Epidermal melanocyte (primary cell): ENCODE measurements at regions not wholly inside any gene's neighbourhood (a gene's known extent, or its start where the extent isn't known, plus 50 kb on each side); places are given as distances from the start of the nearest gene placed in this dataset.

Experiments used
- DNase-seq: peaks from one replicate; pipeline ENCODE4 v3.0.0; 2011; ENCODE audit warnings: low spot score; ENCODE audit not compliant: insufficient read length

DNA sequence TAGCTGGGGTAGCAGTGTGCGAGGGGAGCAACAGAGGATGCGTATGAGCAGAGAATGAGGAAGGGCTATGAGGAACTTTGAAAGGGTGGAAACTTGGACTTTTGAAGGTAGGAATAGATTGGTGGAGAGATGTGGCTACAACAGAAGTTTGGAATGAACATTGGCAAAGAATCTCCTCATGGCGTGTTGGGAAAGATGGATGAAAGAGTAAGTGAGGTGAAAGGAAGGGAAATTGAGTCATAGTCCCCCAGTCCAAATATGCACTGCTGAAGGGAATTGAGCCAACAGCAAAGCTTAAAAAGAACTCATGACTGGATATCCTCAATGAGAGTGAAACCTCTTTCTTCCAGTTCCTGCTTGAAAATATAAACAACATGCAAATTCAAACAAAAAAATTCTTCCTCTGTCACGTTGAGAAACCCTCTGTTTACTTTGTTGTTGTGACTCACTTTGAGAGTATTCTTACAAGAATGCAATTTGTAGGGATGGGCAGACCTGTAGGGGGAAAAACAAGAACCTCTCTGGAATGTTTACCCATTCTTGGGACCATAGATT lies 313.2 kb upstream of the KCNJ16 start:
- peak; percentile 44 for DNase-seq

DNA sequence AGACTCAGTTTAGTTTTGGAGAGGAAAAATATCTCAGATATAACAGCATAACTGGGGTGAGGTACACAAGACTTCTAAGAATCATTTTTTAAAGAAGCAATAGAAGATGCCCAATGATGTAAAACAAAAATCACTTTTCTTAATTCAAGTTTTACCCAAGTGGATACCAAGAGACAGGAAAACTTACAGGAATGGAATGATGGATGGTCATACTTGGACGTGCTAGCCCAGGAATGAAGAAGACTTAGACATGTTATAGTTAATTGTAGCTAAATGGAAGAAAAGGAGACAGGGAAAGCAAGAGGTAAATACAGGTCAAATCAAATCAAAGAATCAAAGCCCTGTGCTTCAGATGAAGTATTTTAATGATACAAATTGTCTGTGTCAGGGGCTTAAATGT lies 312.7 kb upstream of the KCNJ16 start:
- DNase-seq: no peak

DNA sequence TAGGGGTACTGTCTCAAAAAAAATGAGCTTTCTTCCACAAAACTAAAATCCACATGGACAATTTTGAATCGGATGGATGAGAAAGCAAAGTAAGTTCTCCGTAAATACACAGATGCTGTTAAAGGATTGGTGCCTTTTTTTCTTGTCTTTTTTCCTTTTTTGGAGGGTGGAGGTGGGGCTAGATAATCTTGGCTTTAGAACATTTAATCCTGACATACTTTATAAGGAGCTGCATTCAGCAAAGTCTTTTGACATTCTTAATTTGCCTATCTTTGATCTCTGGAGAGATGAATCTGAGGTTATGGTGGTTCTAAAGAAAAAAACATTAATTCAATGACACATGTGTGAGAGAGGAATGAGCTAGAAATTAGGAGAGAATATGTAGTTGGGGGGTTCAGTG lies 312.3 kb upstream of the KCNJ16 start:
- no peak for DNase-seq

DNA sequence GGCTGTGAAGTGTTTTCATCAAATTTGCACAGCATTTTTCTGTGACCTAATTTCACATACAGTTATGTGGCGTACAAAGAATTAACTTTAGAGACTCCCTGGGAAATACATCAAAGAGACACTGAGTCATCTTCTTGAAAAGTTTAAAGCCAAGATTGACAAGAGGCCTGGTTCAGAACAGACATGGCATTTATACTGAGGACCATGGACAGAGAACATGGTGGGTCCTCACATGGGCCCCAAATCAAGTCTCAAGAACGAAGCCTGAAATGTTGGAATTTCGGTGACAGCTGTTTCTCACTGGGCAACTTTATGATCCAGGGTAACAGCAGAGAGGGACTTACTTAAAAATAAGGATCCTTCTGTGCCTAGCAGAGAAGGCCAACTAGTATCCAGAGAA lies 311.5 kb upstream of the KCNJ16 start:
- DNase-seq: no peak

DNA sequence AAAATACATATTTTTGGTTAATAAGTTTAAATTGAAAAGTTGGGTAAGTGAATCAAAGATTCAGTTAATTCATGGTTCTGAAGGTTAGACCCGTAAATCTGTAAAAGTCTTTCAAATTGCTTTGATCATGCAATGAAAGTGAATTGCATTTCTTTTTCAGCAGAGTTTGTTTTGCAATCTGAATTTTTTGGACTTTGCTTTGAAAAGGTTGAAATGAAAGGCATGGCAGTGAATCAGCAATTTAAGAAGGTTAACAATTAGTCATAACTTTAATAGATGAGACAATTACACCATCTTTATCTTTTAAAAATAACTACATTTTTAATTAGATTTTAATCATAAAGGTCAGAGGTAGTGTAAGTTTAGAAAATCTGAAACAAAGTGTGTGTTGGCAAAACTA lies 310.9 kb upstream of the KCNJ16 start:
- DNase-seq: no peak

DNA sequence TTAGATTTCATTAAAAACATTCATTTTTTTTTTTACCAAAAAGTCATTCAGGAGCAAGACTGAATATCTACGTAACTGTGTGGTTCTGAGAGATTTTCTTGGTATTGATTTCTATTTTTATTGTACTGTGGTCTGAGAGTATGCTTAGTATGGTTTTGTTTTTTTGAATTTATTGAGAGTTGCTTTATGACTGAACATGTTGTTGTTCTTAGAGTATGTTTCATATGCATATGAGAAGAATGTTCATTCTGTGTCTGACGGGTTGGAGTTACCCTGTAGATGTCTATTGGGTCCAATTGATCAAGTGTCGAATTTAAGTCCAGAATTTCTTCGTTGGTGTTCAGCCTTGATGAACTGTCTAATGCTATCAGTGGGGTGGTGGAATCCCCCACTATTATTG lies 306.0 kb upstream of the KCNJ16 start:
- DNase-seq: no peak

DNA sequence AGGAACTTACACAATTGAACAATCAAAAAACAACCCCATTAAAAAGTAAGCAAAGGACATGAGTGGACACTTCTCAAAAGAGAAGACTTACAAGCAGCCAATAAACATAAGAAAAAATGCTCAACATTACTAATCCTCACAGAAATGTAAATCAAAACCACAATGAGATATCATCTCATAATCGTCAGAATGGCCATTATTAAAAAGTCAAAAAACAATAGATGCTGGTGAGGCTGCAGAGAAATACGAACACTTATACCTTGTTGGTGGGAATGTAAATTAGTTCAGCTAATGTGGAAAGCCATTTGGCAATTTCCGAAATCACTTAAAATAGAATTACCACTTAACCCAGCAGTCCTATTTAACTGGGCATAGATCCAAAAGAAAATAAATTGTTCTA lies 301.9 kb upstream of the KCNJ16 start:
- DNase-seq: no peak

DNA sequence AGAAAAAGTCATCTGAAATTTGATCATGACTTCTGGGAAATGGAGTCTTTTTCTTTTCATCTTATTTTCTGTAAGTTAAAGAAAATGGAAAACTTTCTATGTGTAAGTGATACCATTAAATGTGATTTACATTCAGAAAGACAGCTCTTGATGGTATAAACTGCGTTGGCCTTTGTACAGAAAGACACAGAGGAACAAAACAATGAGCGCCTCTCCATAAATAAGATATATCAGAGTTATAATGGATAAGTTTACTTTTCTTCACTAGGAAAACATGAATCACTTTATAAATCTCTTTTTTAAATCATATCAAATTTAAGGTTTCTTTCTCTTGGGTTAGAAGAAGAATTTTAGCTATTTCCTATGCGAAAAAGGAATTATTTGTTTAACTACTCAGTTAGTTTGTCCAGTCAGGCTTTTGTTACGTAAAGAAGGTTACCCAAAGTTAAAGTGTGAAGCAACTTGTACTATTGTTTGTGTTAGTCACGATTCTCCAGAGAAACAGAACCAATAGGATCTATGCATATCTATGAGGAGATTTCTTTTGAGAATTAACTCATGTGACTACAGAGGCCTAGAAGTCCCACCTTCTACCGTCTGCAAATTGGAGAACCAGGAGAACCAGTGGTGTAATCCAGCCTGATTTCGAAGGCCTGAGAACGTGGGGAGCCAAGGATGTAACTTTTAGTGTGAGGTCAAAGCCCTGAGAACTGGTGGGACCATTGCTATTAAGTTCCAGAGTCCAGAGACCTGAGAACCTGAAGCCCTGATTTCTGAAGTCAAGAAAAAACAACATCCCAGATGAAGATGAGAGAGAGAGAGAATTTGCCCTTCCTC lies 295.4 kb upstream of the KCNJ16 start:
- no peak for DNase-seq

DNA sequence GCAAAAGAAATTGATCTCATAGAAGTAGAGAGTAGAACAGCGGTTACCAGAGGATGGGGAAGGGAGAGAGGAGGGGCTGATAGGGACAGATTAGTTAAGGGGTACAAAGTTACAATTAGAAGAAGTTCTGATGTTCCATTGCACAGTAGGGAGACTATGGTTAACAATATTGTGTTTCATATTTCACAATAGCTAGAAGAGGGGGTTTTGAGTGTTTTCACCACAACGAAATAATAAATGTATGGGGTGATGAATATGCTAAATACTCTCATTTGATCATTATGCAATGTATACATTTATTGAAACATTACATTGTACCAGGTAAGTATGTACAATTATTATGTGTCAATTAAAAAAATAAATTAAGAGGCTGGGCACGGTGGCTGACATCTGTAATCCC lies 291.2 kb upstream of the KCNJ16 start:
- no peak for DNase-seq

DNA sequence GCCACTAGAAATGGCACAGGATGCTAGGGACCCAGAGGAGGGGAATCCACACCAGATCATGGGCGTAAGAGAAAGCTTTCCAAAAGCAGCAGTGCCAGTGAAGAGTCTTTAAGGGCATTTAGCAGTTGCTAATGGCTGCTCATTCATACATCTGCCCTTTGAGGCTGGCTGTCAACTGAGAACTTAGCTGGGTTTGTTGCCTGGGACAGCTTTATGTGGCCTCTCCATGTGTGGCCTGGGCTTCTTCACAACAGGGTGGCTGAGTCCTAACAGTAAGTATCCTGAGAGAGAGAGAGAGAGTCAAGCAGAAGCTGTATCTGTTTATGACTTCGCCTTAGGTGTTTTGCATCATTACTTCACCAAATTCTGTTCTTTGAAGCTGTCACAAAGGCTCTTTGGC lies 286.1 kb upstream of the KCNJ16 start:
- DNase-seq: no peak

DNA sequence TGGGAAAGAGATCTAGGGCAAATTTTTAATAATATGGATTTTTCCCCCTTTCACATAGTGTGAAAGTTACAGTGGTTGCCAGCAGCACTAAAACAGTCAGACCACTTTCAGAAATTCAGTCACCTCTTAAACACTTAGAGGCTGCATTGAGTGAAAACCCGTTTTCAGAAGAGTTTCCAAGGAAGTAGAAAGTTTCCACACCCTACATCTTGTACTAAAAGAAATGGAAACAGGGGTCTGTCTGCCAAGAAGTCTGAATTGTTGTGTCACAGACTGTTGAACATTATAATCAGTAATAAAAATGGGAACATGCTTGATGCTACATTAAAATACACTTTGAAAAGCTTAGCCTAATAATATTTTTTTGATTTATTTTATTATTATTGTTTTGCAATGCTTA lies 278.9 kb upstream of the KCNJ16 start:
- DNase-seq: no peak

DNA sequence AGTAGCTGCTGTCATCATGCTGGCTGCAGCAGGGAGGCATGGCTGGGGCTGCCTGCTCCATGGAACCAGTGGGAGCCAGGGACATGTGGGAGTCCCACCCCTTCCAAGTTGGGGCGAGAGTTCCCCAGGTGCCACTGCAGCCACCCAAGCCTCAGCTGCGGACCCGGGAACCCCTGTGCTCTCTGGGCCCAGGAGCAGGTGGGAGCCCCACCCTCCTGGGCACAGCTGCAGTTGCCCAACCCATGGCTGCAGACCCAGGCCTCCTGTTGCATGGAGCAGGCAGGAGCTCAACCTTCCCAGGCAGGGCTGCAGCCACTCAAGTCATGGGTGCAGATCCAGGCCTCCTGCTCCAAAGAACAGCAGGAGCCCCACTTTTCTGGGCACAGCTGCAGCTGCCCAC lies 274.2 kb upstream of the KCNJ16 start:
- DNase-seq: no peak

DNA sequence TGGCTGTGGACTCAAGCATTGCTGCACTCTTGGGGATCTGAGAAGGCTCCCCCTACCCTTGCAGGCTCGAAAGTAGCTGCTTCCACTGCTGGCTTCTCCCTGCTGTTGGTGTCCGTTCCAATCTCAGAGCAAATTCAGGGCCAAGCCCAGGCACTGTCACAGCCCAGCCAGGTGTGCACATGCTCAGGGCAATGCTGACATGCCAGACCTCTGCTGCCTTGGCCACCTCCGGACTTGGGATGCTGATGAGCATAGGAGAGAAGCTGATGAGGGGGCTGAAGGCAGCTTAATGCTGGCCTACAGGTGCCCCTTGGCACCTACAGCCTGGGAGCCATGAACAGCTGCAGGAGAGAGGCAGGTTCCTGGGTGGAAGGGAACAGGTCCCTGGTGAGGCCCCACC lies 273.7 kb upstream of the KCNJ16 start:
- DNase-seq: no peak

DNA sequence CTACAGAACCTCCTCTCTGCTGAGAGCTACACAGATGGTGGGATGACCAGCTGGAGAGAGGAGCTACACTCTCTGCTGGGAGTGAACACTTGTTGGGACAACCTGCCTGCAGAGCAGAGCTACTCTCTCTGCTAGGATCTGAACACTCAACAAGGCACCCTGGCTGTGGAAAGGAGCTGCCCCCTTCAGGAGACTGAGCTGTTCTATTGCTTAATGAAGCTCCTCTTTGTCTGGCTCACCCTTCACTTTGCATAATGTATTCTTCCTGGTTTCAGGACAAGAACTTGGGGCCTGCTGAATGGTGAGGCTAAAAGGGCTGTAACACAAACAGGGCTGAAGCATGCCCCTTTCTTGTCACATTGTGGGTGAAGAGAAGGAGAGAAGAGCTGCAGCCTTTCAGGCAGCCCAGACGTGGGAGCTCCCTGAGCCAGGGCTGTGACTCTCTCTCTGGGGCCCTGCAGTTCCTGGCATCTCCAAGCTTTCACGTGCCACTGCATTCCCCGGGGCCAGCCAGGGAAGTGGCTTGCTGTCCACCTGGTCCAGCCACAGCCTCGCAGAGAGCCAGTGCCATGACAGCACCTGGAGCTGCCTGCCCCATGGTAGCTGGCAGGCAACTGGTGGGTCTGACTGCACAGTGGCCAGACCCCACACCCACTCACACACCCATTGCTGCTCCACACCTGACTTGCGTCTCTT lies 272.8 kb upstream of the KCNJ16 start:
- DNase-seq: no peak

DNA sequence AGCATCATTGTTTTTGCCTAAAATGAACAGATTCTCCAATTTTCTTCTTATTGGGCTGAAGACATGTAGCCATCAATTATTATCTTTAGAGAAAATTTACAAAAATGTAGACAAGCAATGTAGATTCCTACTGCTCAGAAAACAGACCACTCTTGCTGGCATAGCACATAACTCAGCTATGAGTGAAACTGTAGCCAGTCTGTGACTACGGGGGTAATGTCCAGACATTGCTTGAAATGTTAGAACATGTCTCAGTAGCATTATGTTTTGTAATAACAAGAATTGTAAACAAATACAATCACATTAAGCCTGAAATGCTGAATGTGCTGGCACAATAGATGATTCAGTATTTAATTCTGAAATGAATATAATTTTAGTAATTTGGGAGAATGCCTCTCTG lies 265.7 kb upstream of the KCNJ16 start:
- no peak for DNase-seq

DNA sequence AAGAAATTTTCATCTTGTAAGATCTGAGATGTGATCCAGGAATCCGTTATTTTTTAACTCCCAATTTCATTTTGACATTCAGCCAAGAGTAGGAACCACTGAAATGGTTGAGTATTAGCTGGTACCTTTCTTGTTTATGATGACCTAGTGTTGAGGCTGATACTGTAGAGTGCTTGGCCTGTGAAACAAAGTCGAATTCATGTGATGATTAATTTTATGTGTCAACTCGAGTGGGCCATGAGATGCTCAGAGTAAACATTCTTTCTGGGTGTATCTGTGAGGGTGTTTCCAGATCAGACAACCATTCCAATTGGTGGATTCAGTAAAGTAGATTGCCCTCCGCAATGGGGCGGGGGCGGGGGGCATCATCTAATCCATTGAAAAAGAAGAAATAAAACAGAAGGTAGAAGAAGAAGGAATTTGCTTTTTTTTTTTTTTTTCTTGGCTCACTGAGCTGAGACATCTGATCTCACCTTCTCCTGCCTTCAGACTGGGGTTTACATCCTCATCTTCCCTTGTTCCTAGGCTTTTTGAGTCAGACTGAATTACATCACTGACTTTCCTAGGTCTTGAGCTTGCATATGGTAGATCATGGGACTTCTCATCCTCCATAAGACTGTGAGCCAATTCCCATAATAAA lies 264.6 kb upstream of the KCNJ16 start:
- no peak for DNase-seq

DNA sequence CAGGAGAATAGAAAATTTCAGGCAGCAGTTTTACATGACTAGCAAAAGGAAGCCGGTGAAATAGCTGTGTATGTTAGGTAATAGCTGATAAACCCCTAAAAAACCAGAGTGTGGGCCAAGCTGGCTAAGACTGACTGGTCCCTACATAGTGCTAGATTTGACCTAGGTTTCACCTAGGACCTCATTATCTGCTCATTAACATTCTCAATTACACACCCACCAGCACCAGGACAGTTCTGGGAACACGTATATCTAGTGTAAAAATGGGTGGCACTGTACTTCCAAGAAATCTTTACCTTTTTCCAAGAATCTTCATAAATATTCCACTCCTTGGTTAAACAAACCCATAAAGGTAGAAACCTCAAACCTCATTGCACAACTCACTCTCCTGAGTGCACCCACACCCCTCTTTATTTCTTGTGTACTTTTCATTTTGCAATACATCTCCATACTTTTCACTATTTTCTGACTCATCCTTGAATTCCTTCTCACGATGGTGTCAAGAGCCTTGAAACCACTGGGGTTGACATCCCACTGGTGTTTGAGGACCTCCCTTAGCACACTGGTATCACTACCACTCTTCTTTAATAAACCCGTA lies 262.7 kb upstream of the KCNJ16 start:
- DNase-seq: no peak

DNA sequence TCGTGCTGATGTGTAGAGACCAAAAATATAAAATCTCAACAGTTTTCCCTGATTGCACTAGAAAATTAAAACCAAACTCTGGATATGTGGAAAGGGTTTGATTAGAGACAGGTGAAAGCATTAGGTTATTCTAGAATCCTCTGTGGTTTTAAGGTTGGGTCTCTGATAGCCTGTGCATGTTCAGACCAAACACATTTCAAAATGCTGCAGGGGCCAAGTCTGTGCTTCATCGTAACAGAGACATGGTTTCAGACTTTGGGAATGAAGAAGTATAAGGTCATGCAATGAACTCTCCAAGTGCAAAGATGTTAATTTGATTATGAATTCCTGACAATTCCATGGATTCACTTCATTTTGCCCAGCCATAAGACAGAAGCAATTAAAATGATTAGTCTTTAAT lies 261.0 kb upstream of the KCNJ16 start:
- DNase-seq: no peak

DNA sequence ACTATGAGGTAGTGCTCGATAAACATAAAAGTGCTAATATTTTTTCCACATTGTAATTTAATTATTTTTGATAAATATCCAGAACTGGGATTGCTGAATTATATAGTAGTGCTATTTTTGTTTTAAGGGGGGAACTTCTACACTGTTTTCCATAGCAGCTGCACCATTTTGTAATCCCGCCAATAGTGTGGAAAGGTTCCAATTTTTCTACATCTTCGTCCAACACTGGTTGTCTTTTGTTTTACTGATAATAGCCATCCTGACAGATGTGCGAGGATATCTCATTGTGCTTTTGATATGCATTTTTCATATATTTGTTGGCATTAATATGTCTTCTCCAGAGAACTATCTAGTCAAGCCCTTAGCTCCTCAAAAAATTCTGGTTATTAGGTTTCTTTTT lies 259.6 kb upstream of the KCNJ16 start:
- no peak for DNase-seq

DNA sequence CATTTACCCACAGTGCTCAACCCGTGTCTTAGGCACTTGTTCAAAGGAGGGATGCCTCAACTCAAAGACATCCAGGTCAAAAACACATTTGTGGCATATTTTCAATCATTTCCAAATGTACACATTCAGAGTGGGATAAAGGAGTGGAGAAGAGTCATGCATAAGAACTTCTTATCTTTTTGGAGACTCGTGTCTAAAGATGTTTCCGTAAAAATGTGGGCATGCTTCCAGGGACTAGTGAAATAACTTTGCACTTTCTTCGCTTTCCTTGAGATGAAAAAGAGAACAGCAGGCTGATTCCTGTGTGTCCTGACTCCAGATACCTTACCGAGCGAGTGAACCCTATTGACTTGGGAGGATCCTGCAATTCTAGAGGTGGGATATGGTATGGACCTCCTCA lies 256.6 kb upstream of the KCNJ16 start:
- DNase-seq: no peak

DNA sequence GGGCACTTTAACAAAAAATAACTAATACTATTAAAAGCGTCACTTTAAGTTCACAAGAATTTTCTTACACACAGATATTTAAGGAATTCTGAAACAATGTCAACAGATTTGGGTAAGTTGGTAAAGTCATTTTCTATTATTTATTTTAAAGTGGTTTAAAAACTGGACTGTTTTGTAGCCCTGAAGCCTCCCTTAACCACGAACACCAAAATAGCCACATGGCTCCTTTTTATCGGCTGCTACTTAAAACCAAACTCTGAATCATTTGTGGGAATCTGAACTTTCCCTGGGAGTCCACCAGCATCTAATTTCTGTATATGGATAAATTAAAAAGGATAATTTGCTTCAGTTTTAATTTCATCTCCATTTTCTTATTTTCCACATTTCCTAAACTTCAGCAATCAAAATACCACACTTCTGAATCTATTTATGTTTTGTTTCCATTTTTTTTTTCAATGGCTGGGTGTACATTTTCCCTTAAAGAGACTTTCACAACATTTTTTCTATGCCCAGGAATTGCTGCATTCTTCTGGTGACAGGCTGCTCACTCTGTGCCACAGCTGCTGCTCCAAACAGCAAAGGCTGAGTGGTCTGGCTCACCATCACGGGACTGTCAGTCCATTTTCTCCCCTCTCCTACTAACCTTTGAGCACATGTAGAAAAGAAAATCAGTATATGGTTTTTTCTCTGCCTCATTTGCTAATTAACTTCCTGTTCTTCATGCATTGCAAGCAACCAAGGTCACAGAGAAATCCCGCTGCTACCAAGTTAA lies 255.5 kb upstream of the KCNJ16 start:
- DNase-seq: no peak
